Keratinocyte (primary cell): ENCODE measurements at regions not wholly inside any gene's neighbourhood (a gene's known extent, or its start where the extent isn't known, plus 50 kb on each side); places are given as distances from the start of the nearest gene placed in this dataset.

ENCODE experiments used
- DNase-seq: peaks from one replicate; pipeline ENCODE4 v3.0.0-alpha.2; 2011; ENCODE audit warnings: low read depth, missing footprints, low spot score
- FAIRE-seq: peaks from 2 replicates; lab custom pipeline; 2011; peaks lifted over from hg19 to GRCh38; lab: Jason Lieb, UNC
- H2AFZ ChIP-seq: 2 replicates; pipeline ENCODE4 v1.6.0; 2012; ENCODE audit warnings: low read length, control low read depth, inconsistent platforms; ENCODE audit not compliant: control insufficient read depth
- H3K27ac ChIP-seq: 2 replicates; pipeline ENCODE4 v1.5.1; 2011; ENCODE audit warnings: low read length; ENCODE audit not compliant: control insufficient read depth, insufficient read depth
- H3K27me3 ChIP-seq: 3 replicates; pipeline ENCODE4 v1.6.0; 2011; ENCODE audit warnings: low read length; ENCODE audit not compliant: control insufficient read depth, insufficient read depth; ENCODE audit errors: extremely low read depth
- H3K36me3 ChIP-seq, 2 experiments: 2 replicates in 1 of 2; 3 replicates in 1 of 2; pipeline ENCODE4 v1.5.1; 2011; ENCODE audit warnings: low read length in 2 of 2, mild to moderate bottlenecking in 1 of 2; ENCODE audit not compliant: control insufficient read depth in 2 of 2, insufficient read depth in 2 of 2; ENCODE audit errors: extremely low read depth in 1 of 2
- H3K4me1 ChIP-seq: 3 replicates; pipeline ENCODE4 v1.5.1; 2011; ENCODE audit warnings: low read length; ENCODE audit not compliant: control insufficient read depth, insufficient read depth; ENCODE audit errors: extremely low read depth
- H3K4me2 ChIP-seq: 3 replicates; pipeline ENCODE4 v1.6.0; 2011; ENCODE audit warnings: low read depth, low read length; ENCODE audit not compliant: control insufficient read depth, insufficient read depth; ENCODE audit errors: extremely low read depth
- H3K4me3 ChIP-seq, 3 experiments: fragments of 200-600 bp in 1 of 3; sonication (generic) in 1 of 3; 2 replicates in 2 of 3; 3 replicates in 1 of 3; pipeline ENCODE4 v1.5.1; 2011 to 2016; ENCODE audit warnings: low read length in 3 of 3, mild to moderate bottlenecking in 3 of 3, control low read depth in 2 of 3, inconsistent platforms in 1 of 3, low read depth in 1 of 3, mixed read lengths in 1 of 3, mixed run types in 1 of 3, moderate library complexity in 1 of 3; ENCODE audit not compliant: control insufficient read depth in 2 of 3, insufficient read depth in 2 of 3; ENCODE audit errors: extremely low read depth in 1 of 3
- H3K79me2 ChIP-seq: 2 replicates; pipeline ENCODE4 v1.6.0; 2012; ENCODE audit warnings: low read length; ENCODE audit not compliant: control insufficient read depth, insufficient read depth
- H3K9ac ChIP-seq: 3 replicates; pipeline ENCODE4 v1.6.0; 2011; ENCODE audit warnings: low read length; ENCODE audit not compliant: control insufficient read depth, insufficient read depth; ENCODE audit errors: extremely low read depth
- H3K9me1 ChIP-seq: 3 replicates; pipeline ENCODE4 v1.6.0; 2011; ENCODE audit warnings: low read length; ENCODE audit not compliant: control insufficient read depth, insufficient read depth; ENCODE audit errors: extremely low read depth
- H3K9me3 ChIP-seq: 2 replicates; pipeline ENCODE4 v1.5.1; 2012; ENCODE audit warnings: low read depth, low read length; ENCODE audit not compliant: control insufficient read depth
- H4K20me1 ChIP-seq: 3 replicates; pipeline ENCODE4 v1.6.0; 2011; ENCODE audit warnings: low read length; ENCODE audit not compliant: control insufficient read depth, insufficient read depth; ENCODE audit errors: extremely low read depth
- CTCF ChIP-seq, 3 experiments: IDR thresholded peaks in 1 of 3; conservative IDR thresholded peaks in 1 of 3; optimal IDR thresholded peaks in 1 of 3; 2 replicates in 2 of 3; 3 replicates in 1 of 3; pipeline versions ENCODE3 to v1.5.1; 2011; ENCODE audit warnings: low read length in 3 of 3, mild to moderate bottlenecking in 3 of 3, moderate library complexity in 2 of 3, control low read depth in 1 of 3, inconsistent platforms in 1 of 3; ENCODE audit not compliant: insufficient read depth in 2 of 3; ENCODE audit errors: extremely low read depth in 1 of 3
- EZH2 ChIP-seq: IDR thresholded peaks from one replicate; pipeline ENCODE4 v1.6.1; 2012; ENCODE audit warnings: inconsistent platforms, mild to moderate bottlenecking, low read length, moderate library complexity
- dilution Hi-C: fragments of 300-500 bp; cut with MboI; formaldehyde crosslinking; loops from one replicate; pipeline ENCODE4 v1.7.0; 2020; ENCODE audit warnings: low sequenced_read_pairs; ENCODE audit not compliant: extremely low pct_ligation_motif_present

- Histone ChIP-seq H3K9me3 (no peaks in the 10 kb centered on the region), H3K4me2 (no peak overlapping the region), H3K36me3 (no peaks in the 10 kb centered on the region), H2AFZ (no peak overlapping the region), H3K9me1 (no peaks in the 10 kb centered on the region), H3K9ac (no peak overlapping the region), H3K4me3 (no peak overlapping the region), H4K20me1 (no peaks in the 10 kb centered on the region), H3K27ac (no peak overlapping the region), H3K79me2 (no peaks in the 10 kb centered on the region), H3K27me3 (no peaks in the 10 kb centered on the region), H3K4me1 (no peaks in the 10 kb centered on the region)
- TF ChIP-seq CTCF (optimal IDR thresholded peaks at IDR 0.05 in 1 of 3, IDR thresholded peaks at IDR 0.05 in 1 of 3, conservative IDR thresholded peaks at IDR 0.05 in 1 of 3; ENCODE audit: extremely low read depth in 1 of 3, insufficient read depth in 2 of 3, low read length in 3 of 3), result no peak
- no peak for TF ChIP-seq EZH2
- no peak for FAIRE-seq
- DNase-seq, result no peak
- dilution Hi-C loops, result no loop called here
These were observed 278.3 kb downstream of the SEC23A start for GRCh38 chr14:38824706-38825105.

- no peak for TF ChIP-seq CTCF (optimal IDR thresholded peaks at IDR 0.05 in 1 of 3, IDR thresholded peaks at IDR 0.05 in 1 of 3, conservative IDR thresholded peaks at IDR 0.05 in 1 of 3; ENCODE audit: extremely low read depth in 1 of 3, insufficient read depth in 2 of 3, low read length in 3 of 3)
- no peak for TF ChIP-seq EZH2
- Histone ChIP-seq H3K4me2 (no peak overlapping the region), H4K20me1 (no peaks in the 10 kb centered on the region), H3K9me1 (no peaks in the 10 kb centered on the region), H3K27me3 (no peaks in the 10 kb centered on the region), H3K4me1 (no peaks in the 10 kb centered on the region), H3K27ac (no peak overlapping the region), H3K36me3 (no peaks in the 10 kb centered on the region), H2AFZ (no peak overlapping the region), H3K9ac (no peak overlapping the region), H3K79me2 (no peaks in the 10 kb centered on the region), H3K9me3 (no peaks in the 10 kb centered on the region), H3K4me3 (no peak overlapping the region)
- dilution Hi-C loops, result no loop called here
- FAIRE-seq, result no peak
- DNase-seq, result no peak
These were observed 284.5 kb downstream of the SEC23A start for GRCh38 chr14:38818555-38818954.
